CD4-positive, alpha-beta T cell treated with Interleukin-15 for 4 hours (primary cell): ENCODE measurements at regions not wholly inside any gene's neighbourhood (a gene's known extent, or its start where the extent isn't known, plus 50 kb on each side); places are given as distances from the start of the nearest gene placed in this dataset.
"Not testable (repeated sequence)": the region's sequence is repeated elsewhere in the genome, so short reads cannot be mapped to it uniquely, and the experiment has no call there.

ENCODE experiments used
- DNase-seq: peaks from one replicate; pipeline ENCODE4 v3.0.0-alpha.2; 2020; ENCODE audit warnings: low spot score

DNA sequence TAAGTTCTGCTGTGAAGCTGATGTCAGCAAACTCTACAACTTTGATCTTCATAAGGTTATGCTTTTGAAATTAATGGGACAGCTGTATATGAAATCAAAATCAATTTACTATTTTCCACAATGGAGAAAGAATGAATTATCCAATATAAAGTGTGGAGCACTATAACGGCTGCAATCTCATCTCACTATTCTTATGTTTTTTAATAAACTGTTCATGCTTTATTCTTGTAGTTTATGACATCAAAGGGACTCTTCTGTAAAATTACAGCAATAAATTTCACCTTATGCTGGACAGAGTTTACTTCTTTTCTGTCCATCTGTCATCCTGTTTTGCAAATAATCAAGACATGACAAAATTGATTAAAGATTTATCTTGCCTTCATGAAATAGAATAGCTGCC is 192.5 kb downstream of the TECRL start:
- no peak for DNase-seq

GRCh38 chr4:64205376-64205775 is 203.9 kb downstream of the TECRL start:
- no peak for DNase-seq

DNA sequence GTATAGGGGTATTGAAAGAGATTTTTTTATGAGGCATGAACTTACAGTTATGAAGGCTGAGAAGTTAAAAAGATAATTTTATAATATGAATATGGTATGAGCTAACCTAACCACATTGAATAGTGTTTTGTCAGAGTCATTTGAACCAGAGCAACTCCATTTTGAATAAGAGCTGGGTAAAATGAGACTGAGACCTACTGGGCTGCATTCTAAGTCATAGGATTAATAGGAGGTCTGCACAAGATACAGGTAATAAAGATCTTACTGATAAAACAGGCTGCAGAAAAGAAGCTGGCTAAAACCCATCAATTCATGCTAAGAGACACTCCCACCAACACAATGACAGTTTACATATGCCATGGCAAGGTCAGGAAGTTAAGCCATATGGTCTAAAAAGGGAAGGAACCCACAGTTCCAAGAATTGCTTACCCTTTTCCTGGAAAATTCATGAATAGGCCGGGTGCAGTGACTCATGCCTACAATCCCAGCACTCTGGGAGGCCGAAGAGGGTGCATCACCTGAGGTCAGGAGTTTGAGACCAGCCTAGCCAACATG is 209.2 kb downstream of the TECRL start:
- no peak for DNase-seq

GRCh38 chr4:64195582-64195981 is 213.7 kb downstream of the TECRL start:
- no peak for DNase-seq

- DNase-seq = no peak
Observed at GRCh38 chr4:64192731-64193412, 216.4 kb downstream of the TECRL start.

- DNase-seq = no peak
Observed at GRCh38 chr4:64174247-64174882, 234.9 kb downstream of the TECRL start.

GRCh38 chr4:64166365-64166764 is 242.9 kb downstream of the TECRL start:
- DNase-seq = no peak

DNA sequence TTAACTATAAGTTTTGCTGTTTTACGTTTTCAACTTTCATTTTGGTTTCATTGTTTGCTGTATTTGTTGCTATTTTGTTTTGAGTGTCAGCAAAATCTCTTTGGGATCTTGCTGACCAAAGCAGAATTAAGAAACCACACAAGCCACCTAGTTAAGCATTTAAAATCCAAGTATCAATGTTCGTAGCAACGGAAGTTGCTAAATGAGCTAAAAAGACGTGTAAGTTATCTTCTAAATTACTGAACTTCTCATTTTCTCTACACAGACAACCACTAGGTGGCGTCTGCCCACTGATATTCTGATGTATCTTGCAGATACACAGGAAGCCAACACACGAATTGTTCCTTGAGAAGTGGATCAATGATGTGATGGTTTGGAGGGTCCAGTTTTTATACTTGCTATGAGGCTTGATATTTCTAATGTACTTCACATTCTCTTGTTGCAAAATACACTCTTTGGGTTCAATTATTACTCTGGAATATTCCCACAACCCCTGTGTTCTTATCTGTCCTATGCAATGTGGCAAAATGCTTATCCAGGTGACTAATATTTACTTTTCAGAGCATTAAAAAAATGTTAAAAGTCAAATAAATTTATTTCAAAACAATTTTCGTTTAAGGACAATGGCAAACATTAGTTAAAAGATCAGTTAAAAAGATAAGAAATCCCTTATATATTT is 250.5 kb downstream of the TECRL start:
- peak; percentile 22 for DNase-seq

DNA sequence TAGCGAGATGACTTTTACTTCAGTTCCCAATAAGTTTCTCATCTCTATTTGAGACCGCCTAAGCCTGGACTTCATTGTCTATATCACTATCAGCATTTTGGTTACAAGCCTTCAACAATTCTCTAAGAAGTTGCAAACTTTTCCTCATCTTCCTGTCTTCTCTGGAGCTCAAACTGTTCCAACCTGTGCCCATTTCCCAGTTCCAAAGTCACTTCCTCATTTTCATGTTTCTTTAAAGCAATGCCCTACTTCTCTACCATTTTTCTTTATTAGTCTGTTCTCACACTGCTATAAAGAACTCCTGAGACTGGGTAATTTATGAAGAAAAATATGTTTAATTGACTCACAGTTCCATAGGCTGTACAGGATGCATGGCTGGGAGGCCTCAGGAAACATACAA is 251.9 kb downstream of the TECRL start:
- DNase-seq = no peak

DNA sequence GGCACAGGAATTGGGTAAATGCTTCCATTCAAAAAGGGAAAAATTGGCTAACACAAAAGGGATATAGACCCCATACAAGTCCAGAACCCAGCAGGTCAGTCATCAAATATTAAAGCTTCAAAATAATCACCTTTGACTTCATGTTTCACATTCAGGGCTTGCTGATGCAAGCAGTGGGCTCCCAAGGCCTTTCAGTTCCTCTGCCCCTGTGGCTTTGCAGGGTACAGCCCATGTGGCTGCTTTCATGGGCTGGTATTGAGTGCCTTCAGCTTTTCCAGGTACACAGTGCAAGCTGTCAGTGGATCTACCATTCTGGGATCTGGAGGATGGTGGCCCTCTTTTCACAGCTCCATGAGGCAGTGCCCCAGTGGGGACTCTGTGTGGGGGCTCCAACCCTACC is 253.0 kb downstream of the TECRL start:
- DNase-seq = no peak

GRCh38 chr4:64146030-64146429 is 263.2 kb downstream of the TECRL start:
- DNase-seq = no peak

DNA sequence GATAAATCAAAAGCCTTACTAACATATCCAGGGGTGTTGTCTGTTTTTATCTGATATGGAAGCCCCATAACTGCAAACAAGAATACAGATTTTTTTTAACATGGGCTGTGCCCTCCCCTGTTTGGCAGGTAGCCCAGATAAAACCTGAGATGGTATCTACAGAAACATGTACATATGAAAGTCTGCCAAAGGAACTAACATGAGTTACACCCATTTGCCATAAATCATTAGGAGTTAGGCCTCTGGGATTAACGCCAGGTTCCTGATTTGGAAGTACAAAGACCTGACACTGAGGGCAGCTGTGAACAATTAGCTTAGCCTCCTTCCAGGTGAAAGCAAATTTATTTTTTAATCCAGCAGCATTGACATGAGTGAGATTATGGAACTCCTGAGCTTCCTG is 264.3 kb downstream of the TECRL start:
- no peak for DNase-seq

DNA sequence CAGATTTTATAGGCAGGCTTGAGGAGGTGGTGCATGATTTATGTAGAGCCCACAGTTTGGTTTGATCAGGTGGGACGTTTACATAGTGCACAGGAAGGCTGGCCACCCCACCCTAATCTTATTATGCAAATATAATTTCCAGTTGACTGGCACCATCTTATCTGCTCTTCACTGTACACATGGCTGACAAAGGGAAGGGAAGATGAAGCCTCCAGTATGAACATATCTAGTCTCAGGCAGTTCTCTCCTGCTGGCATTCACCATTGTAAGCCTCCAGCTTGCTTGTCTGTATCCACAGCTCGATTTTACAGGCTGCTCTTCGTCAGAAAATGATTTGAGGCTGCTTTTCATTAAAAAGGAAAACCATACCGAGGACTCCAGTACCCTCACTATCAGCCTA is 278.3 kb downstream of the TECRL start:
- no peak for DNase-seq

- DNase-seq = no peak
Observed at GRCh38 chr4:64125354-64125753, 283.9 kb downstream of the TECRL start.

DNA sequence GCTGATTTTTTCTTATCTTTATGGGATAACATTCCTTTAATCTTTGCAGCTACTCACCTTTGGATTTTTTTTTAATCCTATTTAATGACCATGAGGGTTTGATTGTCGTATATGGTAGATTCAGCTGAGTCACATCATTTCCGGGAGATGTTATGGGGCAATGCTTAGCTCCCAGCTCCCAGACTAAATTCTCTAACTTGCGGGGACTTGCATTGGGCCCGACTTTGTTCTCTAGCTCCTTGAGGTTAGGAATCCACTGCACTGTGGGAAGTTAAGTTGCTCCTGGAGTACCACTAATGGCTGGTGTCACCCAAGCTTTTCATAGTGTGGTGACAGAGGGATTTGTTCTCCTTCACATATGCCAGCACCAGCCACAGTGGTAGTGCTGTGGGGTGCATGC is 287.4 kb downstream of the TECRL start:
- no peak for DNase-seq

- DNase-seq = no peak
Observed at GRCh38 chr4:64105903-64106302, 303.3 kb downstream of the TECRL start.

GRCh38 chr4:64095398-64095797 is 313.9 kb downstream of the TECRL start:
- no peak for DNase-seq

DNA sequence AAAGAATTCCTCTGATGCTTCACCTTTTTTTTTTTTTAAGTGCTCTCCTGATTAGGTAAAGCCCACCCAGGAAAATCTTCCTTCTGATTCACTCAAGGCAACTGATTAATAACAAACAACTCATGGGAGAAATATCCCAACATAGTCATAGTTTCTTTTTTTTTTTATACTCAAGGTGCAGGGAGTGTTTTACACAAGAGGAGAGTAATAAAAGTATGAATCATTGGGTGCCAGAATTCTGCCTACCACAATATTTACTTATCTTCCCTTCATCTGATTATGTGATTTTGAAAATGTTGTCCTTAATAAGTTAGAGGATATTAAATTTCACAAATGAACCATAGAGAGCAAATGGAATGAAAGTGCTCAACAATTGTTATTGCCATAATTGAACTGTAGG is 329.9 kb downstream of the TECRL start:
- DNase-seq = no peak

GRCh38 chr4:64068096-64068495 is 341.2 kb downstream of the TECRL start:
- DNase-seq = no peak

DNA sequence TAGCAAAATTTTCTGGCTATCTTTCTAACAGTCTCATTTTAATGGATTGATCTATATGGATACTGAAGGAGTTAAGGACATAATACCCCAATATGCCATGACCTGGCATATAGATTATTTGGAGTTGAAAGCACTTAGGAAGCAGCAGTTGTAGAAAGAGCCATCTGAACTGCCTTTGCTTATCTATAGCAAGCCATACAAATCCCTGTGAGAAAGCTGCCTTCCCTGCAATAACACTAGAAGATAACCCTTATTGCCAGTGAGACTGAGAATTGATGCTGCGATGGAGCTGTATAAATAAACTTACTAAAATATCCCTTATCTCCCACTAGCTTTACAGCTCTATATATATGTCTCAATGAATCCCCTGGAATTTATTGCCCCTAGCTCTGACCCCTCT is 346.3 kb downstream of the TECRL start:
- no peak for DNase-seq

GRCh38 chr4:64037033-64037432 is 372.2 kb downstream of the TECRL start:
- not testable (repeated sequence) for DNase-seq

- no peak for DNase-seq
Observed at GRCh38 chr4:64022560-64022959, 386.7 kb downstream of the TECRL start.

GRCh38 chr4:64016893-64017292 is 392.4 kb downstream of the TECRL start:
- no peak for DNase-seq
